Epithelial cell of esophagus (primary cell): ENCODE measurements at regions not wholly inside any gene's neighbourhood (a gene's known extent, or its start where the extent isn't known, plus 50 kb on each side); places are given as distances from the start of the nearest gene placed in this dataset.

ENCODE experiments used
- DNase-seq: peaks from one replicate; pipeline ENCODE4 v3.0.0; 2010; ENCODE audit warnings: low read depth
- H3K4me3 ChIP-seq: 2 replicates; pipeline ENCODE4 v1.5.1; 2011; ENCODE audit warnings: mild to moderate bottlenecking, low read length, control low read depth
- TF ChIP-seq, protein P1 (sequence below): IDR thresholded peaks from 2 replicates; pipeline ENCODE4 v1.5.1; 2011; ENCODE audit warnings: low read depth, mild to moderate bottlenecking, low read length, control low read depth, inconsistent platforms; ENCODE audit not compliant: insufficient read depth; ENCODE audit errors: missing control alignments

- no peak overlapping the region for H3K4me3 ChIP-seq
- DNase-seq, result no peak
- TF ChIP-seq, protein P1, sequence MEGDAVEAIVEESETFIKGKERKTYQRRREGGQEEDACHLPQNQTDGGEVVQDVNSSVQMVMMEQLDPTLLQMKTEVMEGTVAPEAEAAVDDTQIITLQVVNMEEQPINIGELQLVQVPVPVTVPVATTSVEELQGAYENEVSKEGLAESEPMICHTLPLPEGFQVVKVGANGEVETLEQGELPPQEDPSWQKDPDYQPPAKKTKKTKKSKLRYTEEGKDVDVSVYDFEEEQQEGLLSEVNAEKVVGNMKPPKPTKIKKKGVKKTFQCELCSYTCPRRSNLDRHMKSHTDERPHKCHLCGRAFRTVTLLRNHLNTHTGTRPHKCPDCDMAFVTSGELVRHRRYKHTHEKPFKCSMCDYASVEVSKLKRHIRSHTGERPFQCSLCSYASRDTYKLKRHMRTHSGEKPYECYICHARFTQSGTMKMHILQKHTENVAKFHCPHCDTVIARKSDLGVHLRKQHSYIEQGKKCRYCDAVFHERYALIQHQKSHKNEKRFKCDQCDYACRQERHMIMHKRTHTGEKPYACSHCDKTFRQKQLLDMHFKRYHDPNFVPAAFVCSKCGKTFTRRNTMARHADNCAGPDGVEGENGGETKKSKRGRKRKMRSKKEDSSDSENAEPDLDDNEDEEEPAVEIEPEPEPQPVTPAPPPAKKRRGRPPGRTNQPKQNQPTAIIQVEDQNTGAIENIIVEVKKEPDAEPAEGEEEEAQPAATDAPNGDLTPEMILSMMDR, result no peak
Observed at GRCh38 chr10:120978589-120979252, 127.6 kb downstream of the WDR11 start.

DNA sequence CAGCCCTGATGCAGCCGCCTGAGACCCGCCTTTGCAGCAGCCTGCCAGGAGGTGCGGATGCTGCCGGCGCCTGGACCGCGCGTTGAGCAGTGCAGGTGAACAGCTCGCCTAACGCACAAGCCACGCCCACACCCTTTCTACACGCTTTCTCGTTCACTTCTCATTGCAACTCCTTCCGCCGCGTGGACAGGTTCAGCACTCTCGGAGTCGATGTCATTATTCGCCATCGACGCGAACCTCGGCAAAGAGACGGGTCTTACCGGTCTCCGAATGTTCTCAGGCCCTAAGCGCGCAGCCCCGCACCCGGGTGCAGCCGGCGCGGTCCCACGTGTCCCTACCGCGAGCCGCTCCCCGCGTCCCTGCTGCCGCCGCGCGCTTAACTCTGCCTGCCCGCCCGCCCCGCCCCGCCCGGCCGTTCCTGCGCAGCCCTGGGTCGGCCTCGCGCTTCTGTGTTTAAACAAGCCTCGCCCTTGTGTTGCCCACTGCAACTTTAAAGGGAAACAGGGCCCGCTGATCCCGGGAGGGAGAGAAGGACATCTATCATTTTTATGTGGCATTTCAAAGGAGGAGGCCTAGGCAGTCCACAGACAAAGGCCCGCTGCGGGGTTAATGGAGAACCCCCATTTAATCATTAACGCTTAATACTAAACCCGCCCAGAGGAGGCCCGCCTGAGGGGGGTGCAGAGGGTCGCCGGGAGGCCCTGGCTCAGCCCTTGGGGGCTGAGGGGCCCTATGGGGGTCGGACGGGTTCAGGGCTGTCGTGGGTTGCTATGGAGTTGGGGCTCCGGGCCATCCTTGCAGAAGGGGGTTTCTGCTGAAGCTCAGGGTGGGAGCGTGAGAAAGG, 128.5 kb downstream of the WDR11 start:
- TF ChIP-seq, protein P1, result no peak
- DNase-seq, result peak; percentile 72
- H3K4me3 ChIP-seq, result peak overlapping the region; percentile 39

GRCh38 chr10:120980279-120981255, 129.4 kb downstream of the WDR11 start:
- H3K4me3 ChIP-seq, result no peak overlapping the region
- TF ChIP-seq, protein P1, result no peak
- DNase-seq, result no peak

DNA sequence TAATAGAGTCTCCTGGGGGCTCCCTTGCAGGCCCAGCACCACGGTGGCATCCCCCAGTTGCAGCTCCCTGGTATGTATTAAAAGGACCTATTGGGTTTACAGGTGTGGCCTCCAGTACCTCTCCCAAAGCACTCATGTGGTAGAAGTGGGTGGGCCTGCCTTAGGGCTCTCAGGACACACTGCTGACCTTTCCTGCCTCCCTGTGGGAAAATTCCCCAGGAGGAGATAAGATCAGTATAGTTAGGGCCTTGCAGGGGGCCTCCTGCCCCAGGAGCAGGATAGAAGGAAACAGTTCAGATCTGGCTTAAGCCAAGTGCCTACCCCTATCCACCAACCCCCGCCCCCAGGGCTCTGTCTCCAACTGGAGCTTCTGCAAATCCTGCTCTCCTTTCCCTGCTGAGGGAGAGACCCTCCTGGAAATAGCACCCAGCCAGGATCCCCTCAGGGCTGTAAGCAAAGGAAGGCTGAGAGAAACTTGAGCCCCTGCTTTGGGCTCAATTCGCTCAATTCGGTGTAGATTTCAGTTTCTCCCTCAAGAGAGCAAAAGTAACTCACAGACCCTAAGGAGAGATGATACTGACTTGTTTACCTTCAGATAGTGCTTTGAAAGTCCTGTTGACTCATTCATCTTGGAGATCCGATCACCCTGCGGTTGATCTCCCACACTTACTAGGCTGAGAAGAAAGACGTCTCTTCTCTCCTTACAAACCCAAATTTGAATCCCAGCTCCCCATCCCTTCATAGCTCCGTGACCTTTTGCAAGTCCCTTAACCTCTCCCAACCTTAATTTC, 130.6 kb downstream of the WDR11 start:
- no peak for DNase-seq
- no peak overlapping the region for H3K4me3 ChIP-seq
- TF ChIP-seq, protein P1, result no peak

- no peak for DNase-seq
- no peak overlapping the region for H3K4me3 ChIP-seq
- TF ChIP-seq, protein P1, result no peak
Observed at GRCh38 chr10:120982507-120982906, 131.3 kb downstream of the WDR11 start.

DNA sequence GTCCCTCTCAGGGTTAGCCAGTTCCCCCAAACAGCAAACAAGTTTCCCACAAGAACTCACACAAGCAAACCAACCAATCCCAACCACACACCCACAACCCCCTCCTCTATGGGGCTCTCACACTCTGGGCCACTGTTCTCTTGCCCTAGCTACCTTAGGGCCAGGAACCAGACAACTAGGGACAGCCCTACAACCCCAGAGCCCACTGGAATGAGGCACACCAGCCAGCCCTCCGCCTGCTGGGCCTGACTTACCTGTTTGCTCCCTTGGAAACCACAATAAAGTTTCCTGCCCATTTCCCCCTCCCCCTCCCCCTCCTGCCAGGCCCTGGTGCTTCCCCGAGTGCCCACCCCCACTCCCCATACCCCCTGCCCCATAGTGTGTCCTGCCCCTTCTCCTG, 132.6 kb downstream of the WDR11 start:
- H3K4me3 ChIP-seq, result no peak overlapping the region
- TF ChIP-seq, protein P1, result no peak
- DNase-seq, result no peak
